SK-N-SH treated with all-trans-retinoic acid at 6 μM for 48 hours (cell line): ENCODE measurements at regions not wholly inside any gene's neighbourhood (a gene's known extent, or its start where the extent isn't known, plus 50 kb on each side); places are given as distances from the start of the nearest gene placed in this dataset.

Experiments used
- ATAC-seq: fragments of 200-7000 bp; cut with Tn5 transposase; 3 replicates; pipeline ENCODE4 v1.9.1; 2020; ENCODE audit warnings: mild to moderate bottlenecking, moderate library complexity
- ARNTL ChIP-seq: fragments of 450-650 bp; formaldehyde crosslinking; IDR thresholded peaks from 2 replicates; pipeline ENCODE4 v1.5.0; 2020; ENCODE audit warnings: low read depth, mild to moderate bottlenecking, moderate library complexity, borderline replicate concordance
- BACH2 ChIP-seq: fragments of 250-450 bp; sonication (Bioruptor Pico); IDR thresholded peaks from 2 replicates; pipeline ENCODE4 v1.9.0; 2021; ENCODE audit warnings: mild to moderate bottlenecking, borderline replicate concordance
- CREB5 ChIP-seq: fragments of 250-450 bp; sonication (Bioruptor Pico); IDR thresholded peaks from 2 replicates; pipeline ENCODE4 v1.5.1; 2020; ENCODE audit warnings: low read depth, mild to moderate bottlenecking, moderate library complexity
- CSDC2 ChIP-seq: fragments of 250-450 bp; sonication (Bioruptor Pico); IDR thresholded peaks from 2 replicates; pipeline ENCODE4 v1.5.0; 2020; ENCODE audit warnings: mild to moderate bottlenecking, moderate library complexity
- ESRRG ChIP-seq: fragments of 250-450 bp; sonication (Bioruptor Pico); IDR thresholded peaks from 2 replicates; pipeline ENCODE4 v1.6.1; 2021; ENCODE audit warnings: mild to moderate bottlenecking
- GLIS3 ChIP-seq: fragments of 250-450 bp; sonication (Bioruptor Pico); IDR thresholded peaks from 2 replicates; pipeline ENCODE4 v1.5.0; 2020; ENCODE audit warnings: mild to moderate bottlenecking, moderate library complexity
- ISL1 ChIP-seq: fragments of 250-450 bp; sonication (Bioruptor Pico); IDR thresholded peaks from 2 replicates; pipeline ENCODE4 v2.1.2; 2022; ENCODE audit warnings: mild to moderate bottlenecking, moderate library complexity
- OSR1 ChIP-seq: fragments of 250-450 bp; sonication (Bioruptor Pico); IDR thresholded peaks from 2 replicates; pipeline ENCODE4 v1.8.0; 2022; ENCODE audit warnings: moderate library complexity, mild to moderate bottlenecking, inconsistent platforms
- POU6F1 ChIP-seq: fragments of 250-450 bp; sonication (Bioruptor Pico); IDR thresholded peaks from 2 replicates; pipeline ENCODE4 v1.8.0; 2021; ENCODE audit warnings: low read depth, mild to moderate bottlenecking, moderate library complexity, borderline replicate concordance
- PPARA ChIP-seq: fragments of 250-450 bp; sonication (Bioruptor Pico); IDR thresholded peaks from 2 replicates; pipeline ENCODE4 v1.5.0; 2020; ENCODE audit warnings: mild to moderate bottlenecking, borderline replicate concordance
- RARB ChIP-seq: fragments of 250-450 bp; sonication (Bioruptor Pico); IDR thresholded peaks from 2 replicates; pipeline ENCODE4 v1.8.0; 2021; ENCODE audit warnings: mild to moderate bottlenecking, moderate library complexity
- SNAI2 ChIP-seq: fragments of 250-450 bp; sonication (Bioruptor Pico); IDR thresholded peaks from 2 replicates; pipeline ENCODE4 v1.5.0; 2020; ENCODE audit warnings: mild to moderate bottlenecking, moderate library complexity
- TCF4 ChIP-seq: fragments of 250-450 bp; sonication (Bioruptor Pico); IDR thresholded peaks from 2 replicates; pipeline ENCODE4 v1.8.0; 2021; ENCODE audit warnings: mild to moderate bottlenecking, moderate library complexity, borderline replicate concordance
- TOX ChIP-seq: fragments of 250-450 bp; sonication (Bioruptor Pico); IDR thresholded peaks from 2 replicates; pipeline ENCODE4 v1.8.0; 2021; ENCODE audit warnings: mild to moderate bottlenecking, moderate library complexity, borderline replicate concordance
- TSHZ2 ChIP-seq: fragments of 250-450 bp; sonication (Bioruptor Pico); IDR thresholded peaks from 2 replicates; pipeline ENCODE4 v1.5.0; 2020; ENCODE audit warnings: mild to moderate bottlenecking, moderate library complexity
- ZC3H10 ChIP-seq: fragments of 250-450 bp; sonication (Bioruptor Pico); IDR thresholded peaks from 2 replicates; pipeline ENCODE4 v1.5.1; 2021; ENCODE audit warnings: mild to moderate bottlenecking, moderate library complexity
- ZFP3 ChIP-seq: fragments of 250-450 bp; sonication (Bioruptor Pico); IDR thresholded peaks from 2 replicates; pipeline ENCODE4 v1.5.0; 2020; ENCODE audit warnings: mild to moderate bottlenecking, moderate library complexity
- ZFP30 ChIP-seq: fragments of 450-650 bp; formaldehyde crosslinking; IDR thresholded peaks from 2 replicates; pipeline ENCODE4 v1.5.0; 2022; ENCODE audit warnings: mild to moderate bottlenecking, moderate library complexity
- ZNF565 ChIP-seq: fragments of 450-650 bp; formaldehyde crosslinking; conservative IDR thresholded peaks from 2 replicates; pipeline ENCODE4 v1.5.0; 2020; ENCODE audit warnings: low read depth, mild to moderate bottlenecking, moderate library complexity
- ZNF70 ChIP-seq: fragments of 450-650 bp; formaldehyde crosslinking; IDR thresholded peaks from 2 replicates; pipeline ENCODE4 v1.5.0; 2020; ENCODE audit warnings: mild to moderate bottlenecking, moderate library complexity
- ZNF8 ChIP-seq: fragments of 450-650 bp; formaldehyde crosslinking; IDR thresholded peaks from 2 replicates; pipeline ENCODE4 v1.5.0; 2020; ENCODE audit warnings: mild to moderate bottlenecking, moderate library complexity
- TF ChIP-seq, protein P1 (sequence below): fragments of 250-450 bp; sonication (Bioruptor Pico); IDR thresholded peaks from 2 replicates; pipeline ENCODE4 v1.8.0; 2020; ENCODE audit warnings: mild to moderate bottlenecking, moderate library complexity, borderline replicate concordance

- no peak for TF ChIP-seq ARNTL (CRISPR knock-in tag)
- TF ChIP-seq, protein P1, sequence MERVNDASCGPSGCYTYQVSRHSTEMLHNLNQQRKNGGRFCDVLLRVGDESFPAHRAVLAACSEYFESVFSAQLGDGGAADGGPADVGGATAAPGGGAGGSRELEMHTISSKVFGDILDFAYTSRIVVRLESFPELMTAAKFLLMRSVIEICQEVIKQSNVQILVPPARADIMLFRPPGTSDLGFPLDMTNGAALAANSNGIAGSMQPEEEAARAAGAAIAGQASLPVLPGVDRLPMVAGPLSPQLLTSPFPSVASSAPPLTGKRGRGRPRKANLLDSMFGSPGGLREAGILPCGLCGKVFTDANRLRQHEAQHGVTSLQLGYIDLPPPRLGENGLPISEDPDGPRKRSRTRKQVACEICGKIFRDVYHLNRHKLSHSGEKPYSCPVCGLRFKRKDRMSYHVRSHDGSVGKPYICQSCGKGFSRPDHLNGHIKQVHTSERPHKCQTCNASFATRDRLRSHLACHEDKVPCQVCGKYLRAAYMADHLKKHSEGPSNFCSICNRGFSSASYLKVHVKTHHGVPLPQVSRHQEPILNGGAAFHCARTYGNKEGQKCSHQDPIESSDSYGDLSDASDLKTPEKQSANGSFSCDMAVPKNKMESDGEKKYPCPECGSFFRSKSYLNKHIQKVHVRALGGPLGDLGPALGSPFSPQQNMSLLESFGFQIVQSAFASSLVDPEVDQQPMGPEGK (CRISPR knock-in tag), result no peak
- TF ChIP-seq CREB5 (CRISPR knock-in tag), result no peak
- TF ChIP-seq OSR1 (CRISPR knock-in tag), result no peak
- TF ChIP-seq ESRRG (CRISPR knock-in tag), result no peak
- no peak for TF ChIP-seq CSDC2
- no peak for TF ChIP-seq ZFP30 (CRISPR knock-in tag)
- no peak for ATAC-seq
These were observed 275.6 kb upstream of the ID2 start for GRCh38 chr2:8406271-8406670.

DNA sequence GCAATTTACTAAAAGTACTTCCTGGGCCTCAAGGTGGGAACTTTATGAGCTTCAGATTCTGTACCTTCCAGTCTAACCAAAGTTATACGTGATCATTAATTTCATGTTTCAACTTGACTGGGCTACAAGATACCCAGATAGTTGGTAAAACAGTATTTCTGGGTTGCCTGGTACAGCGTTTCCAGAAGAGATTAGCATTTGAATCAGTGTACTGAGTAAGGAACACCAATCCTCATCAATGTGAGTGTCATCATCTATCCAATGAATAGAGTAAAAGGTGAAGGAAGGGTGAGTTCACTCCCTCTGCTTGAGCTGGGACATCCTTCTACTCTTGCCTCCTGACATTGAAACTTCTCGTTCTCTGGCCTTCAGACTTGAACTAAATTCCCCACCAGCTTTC lies 274.5 kb upstream of the ID2 start:
- TF ChIP-seq CSDC2 (no peak), TCF4 (CRISPR knock-in tag) (no peak), SNAI2 (no peak), ZNF70 (CRISPR knock-in tag) (no peak), ISL1 (CRISPR knock-in tag) (no peak), OSR1 (CRISPR knock-in tag) (no peak), POU6F1 (CRISPR knock-in tag) (no peak), TOX (CRISPR knock-in tag) (no peak), GLIS3 (CRISPR knock-in tag) (no peak), ZFP3 (CRISPR knock-in tag) (no peak), CREB5 (CRISPR knock-in tag) (no peak), RARB (CRISPR knock-in tag) (no peak), ZNF565 (CRISPR knock-in tag) (no peak)
- no peak for ATAC-seq

DNA sequence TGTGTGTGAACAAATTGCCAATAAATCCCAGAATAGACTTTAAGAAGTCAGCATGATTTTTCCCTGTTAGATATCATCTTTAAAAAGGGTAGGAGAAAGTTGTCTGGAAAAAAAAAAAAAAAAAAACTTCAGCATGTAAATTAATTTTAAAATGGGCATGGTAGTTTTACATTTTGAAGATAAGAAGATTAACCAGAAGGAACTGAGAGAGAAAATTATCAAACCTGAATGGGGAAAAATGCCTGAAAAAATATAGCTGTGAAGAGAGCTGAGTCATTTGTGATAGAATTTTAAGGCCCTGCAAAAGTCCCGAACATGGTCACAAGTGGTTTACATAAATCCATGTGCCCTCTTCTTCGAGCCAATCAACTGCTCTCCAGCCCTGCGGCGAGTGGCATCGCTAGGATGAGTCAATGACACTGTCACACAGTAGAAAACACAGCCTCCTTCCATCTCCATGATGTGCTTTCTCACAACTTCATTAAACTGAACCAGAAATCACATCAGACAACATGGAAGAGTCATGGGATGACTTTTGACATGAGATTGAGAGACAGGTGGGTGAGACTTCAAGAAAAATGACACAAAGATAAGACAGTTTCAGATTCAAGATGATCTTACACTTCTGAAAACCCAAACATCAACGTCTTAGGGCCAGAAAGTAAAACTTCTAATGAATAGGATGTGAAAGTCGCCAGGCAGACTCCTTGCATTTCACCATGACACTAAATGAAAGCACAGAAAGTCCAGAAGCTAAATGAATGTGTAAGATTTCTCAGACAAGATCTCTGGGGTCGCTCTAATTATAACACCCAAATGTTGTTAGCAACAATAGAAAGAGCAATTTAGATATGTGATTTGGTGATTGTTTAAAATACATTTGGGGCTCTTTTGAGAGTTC lies 273.0 kb upstream of the ID2 start:
- no peak for ATAC-seq
- TF ChIP-seq CREB5 (CRISPR knock-in tag), result no peak
- TF ChIP-seq RARB (CRISPR knock-in tag), result no peak
- TF ChIP-seq ZFP30 (CRISPR knock-in tag), result no peak
- TF ChIP-seq ZFP3 (CRISPR knock-in tag), result no peak
- no peak for TF ChIP-seq TSHZ2
- no peak for TF ChIP-seq ZNF8 (CRISPR knock-in tag)
- TF ChIP-seq, protein P1 (CRISPR knock-in tag), result no peak
- TF ChIP-seq BACH2 (CRISPR knock-in tag), result no peak
- no peak for TF ChIP-seq PPARA (CRISPR knock-in tag)
- TF ChIP-seq ZC3H10 (CRISPR knock-in tag), result no peak
- no peak for TF ChIP-seq GLIS3 (CRISPR knock-in tag)
- TF ChIP-seq POU6F1 (CRISPR knock-in tag), result no peak
- TF ChIP-seq CSDC2, result no peak
- no peak for TF ChIP-seq ZNF565 (CRISPR knock-in tag)
- TF ChIP-seq OSR1 (CRISPR knock-in tag), result no peak
- no peak for TF ChIP-seq ESRRG (CRISPR knock-in tag)
- TF ChIP-seq TOX (CRISPR knock-in tag), result no peak
